Suppressor macrophage treated with lipopolysaccharide for 1 hour (primary cell): ENCODE measurements at regions not wholly inside any gene's neighbourhood (a gene's known extent, or its start where the extent isn't known, plus 50 kb on each side); places are given as distances from the start of the nearest gene placed in this dataset.
"Not testable (repeated sequence)": the region's sequence is repeated elsewhere in the genome, so short reads cannot be mapped to it uniquely, and the experiment has no call there.

Experiments used
- DNase-seq, 3 donors: peaks; one replicate each; pipeline ENCODE4 v3.0.0-alpha.2; 2020 to 2022

GRCh38 chr11:71095294-71095850, 157.0 kb downstream of the SHANK2 start:
- DNase-seq, result no peak

- no peak for DNase-seq
Measured at GRCh38 chr11:71094296-71095077, 157.9 kb downstream of the SHANK2 start.

GRCh38 chr11:71093783-71094182, 158.6 kb downstream of the SHANK2 start:
- no peak for DNase-seq

GRCh38 chr11:71091506-71092265, 160.7 kb downstream of the SHANK2 start:
- no peak for DNase-seq

GRCh38 chr11:71089571-71089970, 162.8 kb downstream of the SHANK2 start:
- no peak for DNase-seq

- DNase-seq, result not testable (repeated sequence)
Measured at GRCh38 chr11:71088314-71089215, 163.8 kb downstream of the SHANK2 start.

GRCh38 chr11:71086687-71087258, 165.6 kb downstream of the SHANK2 start:
- DNase-seq, result no peak

- DNase-seq, result no peak
Measured at GRCh38 chr11:71084306-71085012, 167.9 kb downstream of the SHANK2 start.

- no peak for DNase-seq
Measured at GRCh38 chr11:71083105-71083504, 169.3 kb downstream of the SHANK2 start.

GRCh38 chr11:71082454-71082853, 169.9 kb downstream of the SHANK2 start:
- no peak for DNase-seq

GRCh38 chr11:71081704-71082230, 170.6 kb downstream of the SHANK2 start:
- DNase-seq, result no peak

GRCh38 chr11:71080239-71081097, 171.9 kb downstream of the SHANK2 start:
- DNase-seq, result peak; percentile 78 to 86 (median 81)

GRCh38 chr11:71079795-71080194, 172.6 kb downstream of the SHANK2 start:
- DNase-seq, result no peak

GRCh38 chr11:71078482-71078881, 173.9 kb downstream of the SHANK2 start:
- DNase-seq, result peak in 1 of 3 donors; percentile 5

- DNase-seq, result no peak
Measured at GRCh38 chr11:71076525-71077304, 175.7 kb downstream of the SHANK2 start.

GRCh38 chr11:71075871-71076420, 176.4 kb downstream of the SHANK2 start:
- DNase-seq, result no peak

GRCh38 chr11:71075116-71075720, 177.2 kb downstream of the SHANK2 start:
- no peak for DNase-seq

- DNase-seq, result no peak
Measured at GRCh38 chr11:71071736-71072509, 180.5 kb downstream of the SHANK2 start.
